OCI-LY3 (cell line): ENCODE measurements at regions not wholly inside any gene's neighbourhood (a gene's known extent, or its start where the extent isn't known, plus 50 kb on each side); places are given as distances from the start of the nearest gene placed in this dataset.

Source experiments
- CTCF ChIP-seq: fragments of 200-600, 300-600 bp; sonication (generic); IDR thresholded peaks from 2 replicates; pipeline ENCODE4 v1.5.1; 2014; ENCODE audit warnings: antibody characterized with exemption, low read length, low read depth
- EZH2phosphoT487 ChIP-seq: fragments of 200-600 bp; shearing (Covaris generic); IDR thresholded peaks from 2 replicates; pipeline ENCODE4 v1.6.1; 2018; ENCODE audit warnings: antibody characterized with exemption, mixed run types, low read depth

DNA sequence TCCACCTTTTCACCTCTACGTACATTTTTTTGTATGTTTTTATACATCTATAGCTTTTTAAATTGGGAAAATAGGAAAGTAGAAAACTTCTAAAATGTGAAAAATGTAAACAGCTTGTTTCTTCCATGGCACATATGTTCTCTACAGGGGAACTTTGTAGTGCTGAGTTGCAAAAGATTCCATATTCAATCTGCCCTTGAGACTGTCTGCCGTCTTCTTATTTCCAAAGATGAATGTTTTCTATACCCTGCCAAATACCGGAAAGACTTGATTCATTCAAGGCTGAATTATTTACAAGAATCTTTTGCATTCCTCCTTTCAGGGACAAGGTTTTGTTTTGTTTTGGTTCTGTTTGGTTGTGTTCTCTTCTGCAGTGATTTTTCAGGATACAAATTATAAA, 1334.5 kb upstream of the ADGRL4 start:
- TF ChIP-seq CTCF (no peak), EZH2phosphoT487 (no peak)
